HFFc6 (cell line): ENCODE measurements at regions not wholly inside any gene's neighbourhood (a gene's known extent, or its start where the extent isn't known, plus 50 kb on each side); places are given as distances from the start of the nearest gene placed in this dataset.

ENCODE experiments used
- DNase-seq: peaks from one replicate; pipeline ENCODE4 v3.0.0-alpha.2; 2018
- H3K27ac Mint-ChIP-seq: 2 replicates; pipeline ENCODE4 v1.8.0; 2020; ENCODE audit warnings: mild to moderate bottlenecking, mixed read lengths
- H3K27me3 Mint-ChIP-seq: 2 replicates; pipeline ENCODE4 v1.8.0; 2021; ENCODE audit warnings: mild to moderate bottlenecking, moderate library complexity, mixed read lengths; ENCODE audit not compliant: insufficient read depth
- H3K36me3 Mint-ChIP-seq: 2 replicates; pipeline ENCODE4 v1.8.0; 2021; ENCODE audit warnings: low read depth, mixed read lengths
- H3K4me1 Mint-ChIP-seq: 2 replicates; pipeline ENCODE4 v1.8.0; 2020; ENCODE audit warnings: low read depth, mixed read lengths
- H3K4me3 Mint-ChIP-seq: 2 replicates; pipeline ENCODE4 v1.8.0; 2020; ENCODE audit warnings: mild to moderate bottlenecking, moderate library complexity, mixed read lengths
- H3K9me3 Mint-ChIP-seq: 2 replicates; pipeline ENCODE4 v1.8.0; 2020; ENCODE audit warnings: mild to moderate bottlenecking, mixed read lengths
- TF ChIP-seq, protein P1 (sequence below): fragments of 200-600 bp; sonication (generic); IDR thresholded peaks from 2 replicates; pipeline ENCODE4 v1.5.0; 2021; ENCODE audit warnings: antibody characterized with exemption, mild to moderate bottlenecking

DNA sequence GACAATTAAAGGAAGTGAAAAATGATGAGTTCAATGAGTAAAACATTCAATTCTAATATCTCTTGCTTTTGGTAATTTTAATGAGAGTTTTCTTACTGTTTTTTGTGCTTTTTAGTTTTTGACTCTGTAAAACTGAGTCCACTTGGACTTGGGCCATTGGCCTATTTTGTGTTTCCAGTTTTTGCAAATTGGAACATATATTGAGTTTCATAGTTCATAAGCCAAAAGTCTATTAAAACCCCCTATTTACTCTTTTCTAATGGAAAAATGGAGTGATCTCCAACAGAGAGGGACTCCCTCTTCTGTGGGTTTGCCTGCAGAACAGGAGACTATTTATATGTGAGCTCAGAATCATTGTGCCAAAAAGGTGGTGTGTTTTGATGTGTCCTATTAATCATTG, 219.7 kb upstream of the SPRY2 start:
- H3K36me3 Mint-ChIP-seq = peaks cover 4% of the 10 kb centered on the region; the same call in 1 of the 2 replicates
- H3K4me1 Mint-ChIP-seq = no peaks in the 10 kb centered on the region
- no peak for DNase-seq
- H3K9me3 Mint-ChIP-seq = peaks cover 30% of the 10 kb centered on the region
- TF ChIP-seq, protein P1, sequence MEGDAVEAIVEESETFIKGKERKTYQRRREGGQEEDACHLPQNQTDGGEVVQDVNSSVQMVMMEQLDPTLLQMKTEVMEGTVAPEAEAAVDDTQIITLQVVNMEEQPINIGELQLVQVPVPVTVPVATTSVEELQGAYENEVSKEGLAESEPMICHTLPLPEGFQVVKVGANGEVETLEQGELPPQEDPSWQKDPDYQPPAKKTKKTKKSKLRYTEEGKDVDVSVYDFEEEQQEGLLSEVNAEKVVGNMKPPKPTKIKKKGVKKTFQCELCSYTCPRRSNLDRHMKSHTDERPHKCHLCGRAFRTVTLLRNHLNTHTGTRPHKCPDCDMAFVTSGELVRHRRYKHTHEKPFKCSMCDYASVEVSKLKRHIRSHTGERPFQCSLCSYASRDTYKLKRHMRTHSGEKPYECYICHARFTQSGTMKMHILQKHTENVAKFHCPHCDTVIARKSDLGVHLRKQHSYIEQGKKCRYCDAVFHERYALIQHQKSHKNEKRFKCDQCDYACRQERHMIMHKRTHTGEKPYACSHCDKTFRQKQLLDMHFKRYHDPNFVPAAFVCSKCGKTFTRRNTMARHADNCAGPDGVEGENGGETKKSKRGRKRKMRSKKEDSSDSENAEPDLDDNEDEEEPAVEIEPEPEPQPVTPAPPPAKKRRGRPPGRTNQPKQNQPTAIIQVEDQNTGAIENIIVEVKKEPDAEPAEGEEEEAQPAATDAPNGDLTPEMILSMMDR = no peak
- H3K27me3 Mint-ChIP-seq = no peaks in the 10 kb centered on the region
- H3K27ac Mint-ChIP-seq = no peak overlapping the region
- H3K4me3 Mint-ChIP-seq = no peak overlapping the region

DNA sequence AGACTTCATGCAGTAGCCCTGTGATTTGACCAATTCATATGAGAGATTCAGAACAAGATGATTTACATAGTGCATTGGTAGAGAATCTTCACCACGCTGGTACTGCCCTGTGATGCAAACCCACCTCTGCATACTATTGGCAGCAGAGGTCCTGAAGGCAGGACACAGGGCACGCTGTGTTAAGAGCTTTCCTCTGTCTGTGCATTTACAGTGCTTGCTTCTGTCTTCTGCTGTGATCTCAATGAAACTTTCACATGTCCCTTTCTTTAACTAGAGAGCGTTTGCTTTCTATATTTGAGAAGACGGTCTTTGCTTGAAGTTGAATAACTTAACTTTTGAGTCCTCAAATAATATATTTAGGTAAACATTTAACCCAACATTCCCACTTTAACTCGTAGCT, 219.0 kb upstream of the SPRY2 start:
- H3K4me1 Mint-ChIP-seq = no peaks in the 10 kb centered on the region
- TF ChIP-seq, protein P1 = no peak
- peaks cover 4% of the 10 kb centered on the region; the same call in 1 of the 2 replicates for H3K36me3 Mint-ChIP-seq
- no peak overlapping the region for H3K4me3 Mint-ChIP-seq
- DNase-seq = no peak
- H3K9me3 Mint-ChIP-seq = peaks cover 30% of the 10 kb centered on the region
- no peaks in the 10 kb centered on the region for H3K27me3 Mint-ChIP-seq
- no peak overlapping the region for H3K27ac Mint-ChIP-seq

DNA sequence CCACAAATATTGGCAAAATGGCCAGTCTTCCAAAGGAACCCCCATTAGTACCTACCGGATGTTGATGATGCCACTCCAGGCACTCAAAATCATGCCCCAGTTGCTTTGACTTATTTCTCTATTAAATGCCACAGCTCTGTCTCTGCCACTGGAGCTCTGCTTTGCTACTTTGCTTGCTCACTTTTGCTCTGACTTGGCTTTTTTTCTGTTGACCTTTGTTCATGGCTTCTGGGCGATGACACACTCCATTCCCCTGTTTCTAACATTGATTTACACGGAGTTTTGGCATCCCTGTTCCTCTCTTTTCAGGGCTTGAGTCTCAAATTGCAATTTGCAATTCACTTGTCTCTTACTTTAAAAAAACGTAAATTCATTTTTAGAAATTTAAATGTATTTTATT, 217.1 kb upstream of the SPRY2 start:
- DNase-seq = no peak
- no peak overlapping the region for H3K4me3 Mint-ChIP-seq
- no peaks in the 10 kb centered on the region for H3K27me3 Mint-ChIP-seq
- H3K27ac Mint-ChIP-seq = no peak overlapping the region
- TF ChIP-seq, protein P1 = no peak
- peaks cover 34% of the 10 kb centered on the region for H3K9me3 Mint-ChIP-seq
- H3K4me1 Mint-ChIP-seq = no peaks in the 10 kb centered on the region
- peaks cover 4% of the 10 kb centered on the region; the same call in 1 of the 2 replicates for H3K36me3 Mint-ChIP-seq

- H3K36me3 Mint-ChIP-seq = peaks cover 4% of the 10 kb centered on the region; the same call in 1 of the 2 replicates
- no peak overlapping the region for H3K27ac Mint-ChIP-seq
- no peaks in the 10 kb centered on the region for H3K4me1 Mint-ChIP-seq
- no peaks in the 10 kb centered on the region for H3K27me3 Mint-ChIP-seq
- DNase-seq = no peak
- H3K9me3 Mint-ChIP-seq = peaks cover 41% of the 10 kb centered on the region
- H3K4me3 Mint-ChIP-seq = no peak overlapping the region
- TF ChIP-seq, protein P1 = no peak
Observed at GRCh38 chr13:80555796-80556678, 215.1 kb upstream of the SPRY2 start.

- Mint-ChIP-seq H3K9me3 (peaks cover 44% of the 10 kb centered on the region), H3K4me1 (no peaks in the 10 kb centered on the region), H3K4me3 (no peak overlapping the region), H3K27ac (no peak overlapping the region), H3K36me3 (peaks cover under 1% of the 10 kb centered on the region; the same call in 1 of the 2 replicates), H3K27me3 (no peaks in the 10 kb centered on the region)
- no peak for DNase-seq
- TF ChIP-seq, protein P1 = no peak
Observed at GRCh38 chr13:80552851-80553440, 212.0 kb upstream of the SPRY2 start.
